ENCODE measurements at regions not wholly inside any gene's neighbourhood (a gene's known extent, or its start where the extent isn't known, plus 50 kb on each side); places are given as distances from the start of the nearest gene placed in this dataset.
"Not testable (repeated sequence)": the region's sequence is repeated elsewhere in the genome, so short reads cannot be mapped to it uniquely, and the experiment has no call there.

GRCh38 chr4:66298569-66298968, 628.3 kb upstream of the EPHA5 start:
- DNase-seq (ENCODE audit: low read depth in 2 of 2): no peak

- no peak for DNase-seq (ENCODE audit: low read depth in 2 of 2)
These were observed 627.4 kb upstream of the EPHA5 start for GRCh38 chr4:66297703-66298102.

- DNase-seq (ENCODE audit: low read depth in 2 of 2): no peak
These were observed 624.3 kb upstream of the EPHA5 start for GRCh38 chr4:66294638-66295037.

GRCh38 chr4:66284991-66285451, 614.7 kb upstream of the EPHA5 start:
- DNase-seq (ENCODE audit: low read depth in 2 of 2): no peak

- no peak for DNase-seq (ENCODE audit: low read depth in 2 of 2)
These were observed 608.8 kb upstream of the EPHA5 start for GRCh38 chr4:66279084-66279483.

- DNase-seq (ENCODE audit: low read depth in 2 of 2): no peak
These were observed 605.2 kb upstream of the EPHA5 start for GRCh38 chr4:66275411-66276038.

- DNase-seq (ENCODE audit: low read depth in 2 of 2): no peak
These were observed 602.8 kb upstream of the EPHA5 start for GRCh38 chr4:66273110-66273509.

- not testable (repeated sequence) for DNase-seq (ENCODE audit: low read depth in 2 of 2)
These were observed 600.1 kb upstream of the EPHA5 start for GRCh38 chr4:66270356-66270755.

GRCh38 chr4:66266554-66266953, 596.3 kb upstream of the EPHA5 start:
- DNase-seq (ENCODE audit: low read depth in 2 of 2): not testable (repeated sequence)

- DNase-seq (ENCODE audit: low read depth in 2 of 2): no peak
These were observed 595.7 kb upstream of the EPHA5 start for GRCh38 chr4:66266035-66266434.

GRCh38 chr4:66252291-66252690, 582.0 kb upstream of the EPHA5 start:
- DNase-seq (ENCODE audit: low read depth in 2 of 2): no peak

GRCh38 chr4:66246643-66247042, 576.4 kb upstream of the EPHA5 start:
- no peak for DNase-seq (ENCODE audit: low read depth in 2 of 2)

- DNase-seq (ENCODE audit: low read depth in 2 of 2): no peak
These were observed 565.6 kb upstream of the EPHA5 start for GRCh38 chr4:66235876-66236275.

- DNase-seq (ENCODE audit: low read depth in 2 of 2): no peak
These were observed 559.6 kb upstream of the EPHA5 start for GRCh38 chr4:66229885-66230284.

- DNase-seq (ENCODE audit: low read depth in 2 of 2): no peak
These were observed 555.2 kb upstream of the EPHA5 start for GRCh38 chr4:66225539-66225938.

GRCh38 chr4:66223068-66223703, 552.9 kb upstream of the EPHA5 start:
- DNase-seq (ENCODE audit: low read depth in 2 of 2): no peak

GRCh38 chr4:66219401-66219800, 549.1 kb upstream of the EPHA5 start:
- no peak for DNase-seq (ENCODE audit: low read depth in 2 of 2)

GRCh38 chr4:66216252-66216651, 546.0 kb upstream of the EPHA5 start:
- no peak for DNase-seq (ENCODE audit: low read depth in 2 of 2)

GRCh38 chr4:66212489-66212888, 542.2 kb upstream of the EPHA5 start:
- no peak for DNase-seq (ENCODE audit: low read depth in 2 of 2)

- no peak for DNase-seq (ENCODE audit: low read depth in 2 of 2)
These were observed 534.4 kb upstream of the EPHA5 start for GRCh38 chr4:66204534-66205247.

GRCh38 chr4:66202870-66203269, 532.6 kb upstream of the EPHA5 start:
- no peak for DNase-seq (ENCODE audit: low read depth in 2 of 2)

GRCh38 chr4:66197451-66197850, 527.2 kb upstream of the EPHA5 start:
- no peak for DNase-seq (ENCODE audit: low read depth in 2 of 2)

GRCh38 chr4:66193487-66193886, 523.2 kb upstream of the EPHA5 start:
- DNase-seq (ENCODE audit: low read depth in 2 of 2): no peak

Data from fibroblast of skin of left biceps (primary cell).